ENCODE measurements at regions not wholly inside any gene's neighbourhood (a gene's known extent, or its start where the extent isn't known, plus 50 kb on each side); places are given as distances from the start of the nearest gene placed in this dataset.

- TF ChIP-seq YY1 (IDR thresholded peaks at IDR 0.05; ENCODE audit: insufficient read depth, insufficient read length) (no peak), SUZ12 (IDR thresholded peaks at IDR 0.05; ENCODE audit: extremely low read depth, insufficient read depth, insufficient read length) (no peak)
Observed at GRCh38 chr7:25900877-25901276, 251.1 kb upstream of the NFE2L3 start.

Data from NT2/D1 (cell line).